Activated gamma-delta T cell treated with Interleukin-2 at 50 U/mL for 16 hours (primary cell): ENCODE measurements at regions not wholly inside any gene's neighbourhood (a gene's known extent, or its start where the extent isn't known, plus 50 kb on each side); places are given as distances from the start of the nearest gene placed in this dataset.

Experiments used
- DNase-seq: peaks from one replicate; pipeline ENCODE4 v3.0.0-alpha.2; 2020

DNA sequence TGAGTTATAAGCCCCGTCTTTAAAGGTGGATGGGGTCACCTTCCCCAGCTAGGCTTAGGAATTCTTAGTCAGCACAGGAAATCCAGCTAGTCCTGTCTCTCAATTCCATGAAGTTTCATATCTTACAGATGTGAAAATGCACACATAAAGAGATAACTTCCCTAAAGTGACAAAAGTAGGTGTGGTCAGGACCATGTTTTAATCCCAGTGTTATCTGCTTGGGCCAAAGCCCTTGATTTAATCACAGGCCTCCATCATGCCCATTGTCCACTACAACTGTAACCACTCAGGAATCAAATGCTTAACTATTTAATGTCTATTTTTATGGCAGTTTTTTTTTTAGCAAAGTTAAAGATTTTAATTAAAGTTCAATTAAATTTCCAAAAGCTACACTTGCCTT lies 194.4 kb upstream of the BTG1 start:
- DNase-seq = no peak

DNA sequence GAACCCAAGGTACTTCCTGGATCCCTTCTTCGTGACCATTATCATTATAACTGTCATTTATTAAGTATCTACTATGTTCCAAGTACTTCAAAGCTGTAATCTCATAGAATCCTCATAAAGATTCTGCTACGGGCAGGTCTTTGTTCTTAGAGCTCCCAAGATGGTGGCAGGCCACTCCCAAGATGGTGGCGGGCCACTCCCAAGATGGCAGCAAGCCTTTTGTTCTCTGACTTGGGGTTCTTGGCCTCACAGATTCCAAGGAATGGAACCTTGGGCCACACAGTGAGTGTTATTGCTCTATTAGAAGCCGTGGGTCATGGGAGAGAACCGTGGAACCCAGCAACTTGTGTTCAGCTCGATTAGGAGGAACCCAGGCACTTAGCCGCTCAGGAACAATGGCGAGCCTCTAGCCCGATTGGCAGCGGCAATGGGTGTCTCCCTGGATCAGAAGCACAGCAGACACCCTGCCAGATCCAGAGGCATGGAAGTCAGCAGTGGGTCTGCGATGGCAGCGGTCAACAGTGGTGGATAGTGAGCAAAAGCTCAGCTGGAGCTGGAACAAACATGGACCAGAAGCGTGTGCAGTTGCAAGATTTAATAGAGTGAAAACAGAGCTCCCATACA lies 193.7 kb upstream of the BTG1 start:
- no peak for DNase-seq

GRCh38 chr12:92338671-92339070 lies 193.0 kb upstream of the BTG1 start:
- no peak for DNase-seq

DNA sequence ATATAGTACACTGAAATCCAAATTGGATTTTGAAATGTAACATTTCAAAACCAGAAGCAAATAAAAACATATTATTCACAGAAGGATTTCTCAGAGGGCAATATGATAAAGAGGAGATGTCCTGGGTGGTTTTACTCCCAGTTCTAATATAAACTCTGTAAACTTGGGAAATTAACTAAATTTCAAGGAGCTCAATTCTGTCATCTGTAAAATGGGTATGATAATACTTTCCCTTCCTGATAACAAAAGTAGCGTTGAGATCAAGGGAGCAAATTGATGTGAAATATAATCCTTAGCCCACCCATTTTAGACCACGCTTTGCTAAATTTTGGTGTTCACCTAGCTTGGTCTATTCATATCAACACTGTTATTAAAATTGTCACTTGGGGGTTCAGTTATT lies 192.5 kb upstream of the BTG1 start:
- DNase-seq = no peak

DNA sequence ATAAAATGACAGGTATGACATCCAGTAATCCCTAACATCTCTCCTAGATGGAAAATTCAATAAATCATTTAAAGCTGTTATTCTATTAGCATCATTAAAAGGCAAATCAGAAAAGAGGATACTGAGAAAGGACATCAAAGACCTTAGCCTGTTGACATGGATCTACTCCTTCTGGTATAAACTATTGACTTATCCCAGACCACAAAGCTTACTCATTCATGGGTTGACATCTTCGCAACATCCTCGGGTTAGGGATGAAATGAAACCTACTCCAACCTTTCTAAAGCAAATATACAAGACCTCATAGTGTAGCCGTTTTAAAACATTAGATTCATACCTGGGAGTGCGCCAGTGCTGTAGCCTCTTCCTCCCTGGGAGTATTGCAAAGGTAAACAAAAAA lies 191.5 kb upstream of the BTG1 start:
- DNase-seq = no peak

DNA sequence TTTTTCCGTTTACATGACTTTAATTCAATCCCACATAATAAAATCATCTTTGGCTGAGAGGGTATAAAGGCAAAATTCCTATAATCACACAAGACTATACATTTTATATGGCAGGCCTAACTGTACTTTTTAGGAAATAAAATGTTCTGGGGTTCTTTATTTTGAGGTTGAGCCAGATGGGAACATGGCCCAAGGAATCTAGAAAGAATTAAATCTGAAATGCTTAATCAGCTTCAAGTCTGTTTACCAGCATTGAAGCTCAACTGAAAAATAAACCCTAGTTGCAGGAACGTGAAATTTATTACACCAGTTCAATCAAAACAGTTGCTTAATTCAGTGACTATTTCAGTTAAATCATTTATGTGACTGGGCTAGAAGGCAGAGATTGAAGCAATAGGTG lies 191.0 kb upstream of the BTG1 start:
- DNase-seq = no peak

GRCh38 chr12:92335831-92336230 lies 190.2 kb upstream of the BTG1 start:
- DNase-seq = no peak

- no peak for DNase-seq
Measured at GRCh38 chr12:92334552-92334951, 188.9 kb upstream of the BTG1 start.

DNA sequence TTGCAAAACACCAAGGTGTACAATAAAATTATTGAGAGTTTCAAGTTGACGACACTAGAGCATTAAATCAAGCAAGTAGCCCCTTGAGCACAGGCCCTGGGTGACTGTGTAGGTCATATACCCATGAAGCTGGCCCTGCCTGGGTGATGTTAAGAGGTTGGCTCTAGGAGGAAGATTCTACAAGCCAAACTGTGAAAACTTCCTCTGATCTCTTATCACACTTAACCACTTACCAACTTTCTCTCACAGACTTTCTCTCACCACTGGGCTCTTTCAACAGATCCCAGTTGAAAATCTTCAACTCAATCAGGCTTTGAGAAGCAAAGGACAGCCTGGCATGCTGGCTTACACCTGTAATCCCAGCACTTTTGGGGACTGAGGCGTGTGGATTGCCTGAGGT lies 186.9 kb upstream of the BTG1 start:
- DNase-seq = no peak

DNA sequence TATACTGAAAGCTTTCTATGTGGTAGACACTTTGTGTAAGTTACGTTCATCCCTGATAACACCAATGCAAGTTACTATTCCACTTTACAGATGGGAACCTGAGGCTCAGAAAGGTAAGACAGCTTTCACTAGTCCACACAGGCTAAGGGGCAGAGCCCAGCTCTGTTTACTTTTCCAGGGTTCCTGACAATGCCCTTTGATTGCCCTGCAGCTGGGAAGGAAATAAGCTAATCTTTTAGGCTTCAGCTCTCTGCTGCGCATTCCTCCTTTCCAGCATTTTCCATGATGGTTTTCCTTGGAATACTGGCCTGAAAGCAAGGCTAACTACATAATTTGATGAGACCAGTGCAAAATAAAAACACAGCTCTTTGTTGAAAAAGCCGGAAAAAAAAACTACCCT lies 185.7 kb upstream of the BTG1 start:
- no peak for DNase-seq

- no peak for DNase-seq
Measured at GRCh38 chr12:92330654-92331053, 185.0 kb upstream of the BTG1 start.

DNA sequence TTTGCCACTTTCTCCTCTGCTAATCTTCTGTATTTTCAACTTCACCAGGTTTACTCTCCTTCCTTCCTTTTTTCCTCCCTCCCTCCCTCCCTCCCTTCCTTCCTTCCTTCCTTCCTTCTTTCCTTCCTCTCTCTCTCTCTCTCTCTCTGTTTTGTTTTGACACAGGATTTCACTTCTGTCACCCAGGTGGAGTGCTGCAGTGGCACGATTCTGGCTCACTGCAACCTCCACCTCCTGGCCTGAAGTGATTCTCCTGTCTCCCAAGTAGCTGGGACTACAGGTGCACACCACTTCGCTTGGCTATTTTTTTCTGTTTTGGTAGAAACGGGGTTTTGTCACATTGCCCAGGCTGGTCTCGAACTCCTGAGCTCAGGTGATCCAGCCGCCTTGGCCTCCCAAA lies 181.2 kb upstream of the BTG1 start:
- DNase-seq = no peak

DNA sequence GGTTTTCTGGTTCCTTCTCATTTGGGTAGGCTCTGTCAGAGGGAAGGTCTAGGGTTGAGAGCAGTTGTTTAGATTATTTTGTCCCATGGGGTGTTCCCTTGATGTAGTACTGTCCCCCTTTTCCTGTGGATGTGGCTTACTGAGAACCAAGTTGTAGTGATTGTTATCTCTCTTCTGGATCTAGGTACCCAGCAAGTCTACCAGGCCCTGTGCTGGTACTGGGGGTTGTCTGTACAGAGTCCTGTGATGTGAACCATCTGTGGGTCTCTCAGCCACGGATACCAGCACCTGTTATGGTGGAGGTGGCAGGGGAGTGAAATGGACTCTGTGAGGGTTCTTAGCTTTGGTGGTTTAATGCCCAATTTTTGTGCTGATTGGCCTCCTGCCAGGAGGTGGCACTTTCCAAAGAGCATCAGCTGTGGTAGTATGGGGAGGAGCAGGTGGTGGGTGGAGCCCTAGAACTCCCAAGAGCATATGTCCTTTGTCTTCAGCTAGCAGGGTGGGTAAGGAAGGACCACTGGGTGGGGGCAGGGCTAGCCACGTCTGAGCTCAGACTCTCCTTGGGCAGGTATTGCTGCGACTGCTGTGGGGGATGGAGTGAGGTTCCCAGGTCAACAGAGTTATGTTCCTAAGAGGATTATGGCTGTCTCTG lies 179.3 kb upstream of the BTG1 start:
- no peak for DNase-seq

DNA sequence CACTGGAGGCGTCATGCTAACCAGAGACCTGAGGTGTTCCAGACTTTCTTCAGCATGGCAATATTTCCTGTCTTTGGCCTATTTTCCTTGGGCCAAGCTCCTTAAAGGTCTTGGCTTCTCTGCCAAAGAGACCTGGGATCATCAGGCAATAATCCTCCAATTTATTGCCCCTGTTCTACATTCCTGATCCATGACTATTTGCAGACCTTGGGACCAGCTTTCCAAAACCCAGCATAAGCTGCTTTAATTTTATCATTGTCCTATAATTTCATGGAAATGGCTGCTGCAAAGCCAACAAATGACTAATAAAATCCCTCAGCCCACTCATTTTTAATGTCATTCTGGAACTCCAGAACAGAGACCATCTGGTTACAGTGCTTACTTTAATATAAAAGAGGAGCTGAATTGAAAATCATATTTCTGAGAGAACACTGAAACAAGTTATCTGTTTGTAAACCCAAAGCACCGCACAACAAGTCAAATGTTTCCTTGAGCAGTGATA lies 166.9 kb upstream of the BTG1 start:
- DNase-seq = no peak

GRCh38 chr12:92304371-92305055 lies 158.9 kb upstream of the BTG1 start:
- no peak for DNase-seq

GRCh38 chr12:92302041-92302829 lies 156.6 kb upstream of the BTG1 start:
- DNase-seq = no peak

DNA sequence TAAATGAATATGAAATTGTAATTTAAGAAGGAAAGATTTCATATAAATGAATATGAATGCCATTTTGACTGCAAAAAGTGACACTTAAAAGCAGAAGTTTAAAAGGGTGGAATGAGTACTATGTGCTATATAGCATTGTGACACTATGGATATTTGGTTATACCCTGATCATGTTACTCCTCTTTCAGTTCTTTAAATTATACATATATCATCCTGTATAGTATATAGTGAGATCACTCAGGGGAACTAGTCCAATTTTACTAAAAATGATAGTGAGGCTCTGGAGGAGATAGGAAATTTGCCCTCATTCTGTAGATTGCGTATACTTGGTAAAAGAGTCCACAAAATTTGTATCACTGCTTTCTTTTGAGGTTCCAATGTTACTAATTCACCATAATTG lies 155.7 kb upstream of the BTG1 start:
- no peak for DNase-seq

DNA sequence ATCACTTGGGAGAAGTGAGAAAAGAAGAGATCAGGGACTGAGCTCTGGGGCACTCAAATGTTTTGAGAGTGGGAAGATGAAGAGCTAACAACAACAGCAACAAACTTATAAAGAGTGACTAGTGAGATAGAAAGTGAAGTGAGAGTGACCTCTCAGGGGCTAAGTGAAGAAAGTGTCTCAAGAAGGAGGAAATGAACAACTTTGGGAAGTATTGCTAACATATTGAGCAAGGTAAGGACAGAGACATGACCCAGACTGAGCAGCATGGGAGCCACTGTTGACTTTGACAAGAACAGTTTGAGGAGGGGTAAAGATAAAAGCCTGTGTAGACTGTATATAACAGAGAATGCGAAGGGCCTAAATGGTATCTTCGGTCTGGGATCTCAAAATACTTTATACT lies 155.1 kb upstream of the BTG1 start:
- DNase-seq = no peak

DNA sequence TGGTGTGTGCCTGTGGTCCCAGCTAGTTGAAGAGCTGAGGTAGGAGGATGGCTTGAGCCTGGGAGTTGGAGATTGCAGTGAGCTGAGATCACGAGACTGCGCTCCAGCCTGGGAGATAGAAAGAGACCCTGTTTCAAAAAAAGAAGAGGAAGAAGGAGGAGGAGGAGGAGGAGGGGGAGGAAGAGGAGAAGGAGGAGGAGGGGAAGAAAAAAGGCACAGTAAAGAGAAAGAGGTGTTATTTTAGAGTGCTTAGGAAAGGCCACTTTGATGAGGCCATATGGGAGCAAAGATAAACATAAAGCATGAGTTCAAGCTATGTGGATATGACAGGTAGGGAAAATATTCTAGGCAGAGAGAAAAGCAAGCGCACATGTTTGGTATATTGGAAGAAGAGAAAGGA lies 154.1 kb upstream of the BTG1 start:
- no peak for DNase-seq

- no peak for DNase-seq
Measured at GRCh38 chr12:92299344-92299743, 153.7 kb upstream of the BTG1 start.

- no peak for DNase-seq
Measured at GRCh38 chr12:92297932-92298696, 152.5 kb upstream of the BTG1 start.

DNA sequence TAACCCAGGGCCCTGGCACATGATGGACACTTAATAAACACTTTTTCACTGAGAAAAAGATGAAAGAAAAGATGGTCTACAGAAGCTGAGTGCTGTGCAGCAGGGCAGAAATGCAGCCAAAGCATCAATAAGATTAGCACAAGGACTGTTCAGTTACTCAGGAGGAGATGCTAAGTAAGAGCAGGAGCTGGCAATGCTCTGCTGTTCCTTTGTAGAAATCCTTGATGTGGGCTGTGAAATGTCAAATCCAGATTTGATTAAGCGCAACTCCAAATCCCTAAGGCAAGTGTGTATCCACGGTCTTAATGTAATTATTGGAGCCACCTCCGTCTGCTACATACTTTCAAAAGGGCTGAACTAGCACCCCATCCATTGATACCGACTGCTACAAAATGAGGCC lies 151.8 kb upstream of the BTG1 start:
- no peak for DNase-seq

DNA sequence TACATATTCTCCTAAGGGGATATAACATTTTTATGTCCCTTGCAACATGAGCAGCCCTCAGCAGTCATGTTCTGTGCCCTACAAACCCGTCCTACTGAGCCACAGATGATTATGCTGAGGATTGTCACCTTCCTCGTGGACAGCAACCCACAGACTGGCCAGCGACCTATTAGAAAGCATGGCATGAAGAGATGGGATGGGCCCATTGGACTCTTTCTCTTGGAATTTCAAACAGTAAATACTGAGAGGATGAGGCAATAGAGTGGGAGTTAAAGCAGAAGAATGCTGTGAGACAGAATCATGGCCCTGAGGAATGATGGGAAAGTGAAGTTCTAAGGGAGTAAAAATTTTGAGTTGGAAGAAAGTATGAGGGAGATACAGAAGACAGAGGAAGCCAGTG lies 149.9 kb upstream of the BTG1 start:
- DNase-seq = no peak
